SU-DHL-6 (cell line): ENCODE measurements at regions not wholly inside any gene's neighbourhood (a gene's known extent, or its start where the extent isn't known, plus 50 kb on each side); places are given as distances from the start of the nearest gene placed in this dataset.

ENCODE experiments used
- H2AFZ ChIP-seq: fragments of 200-600 bp; sonication (generic); 2 replicates; pipeline ENCODE4 v1.6.1; 2014; ENCODE audit warnings: low read depth, mild to moderate bottlenecking, moderate library complexity, mixed read lengths, antibody characterized with exemption, low read length; ENCODE audit not compliant: severe bottlenecking
- H3F3A ChIP-seq: fragments of 200-600 bp; shearing (Covaris generic); 2 replicates; pipeline ENCODE4 v1.6.0; 2016; ENCODE audit warnings: antibody characterized with exemption, mild to moderate bottlenecking; ENCODE audit not compliant: insufficient read depth
- H3K27ac ChIP-seq: fragments of 200-600 bp; sonication (generic); 2 replicates; pipeline ENCODE4 v1.5.1; 2016; ENCODE audit warnings: low read depth, mild to moderate bottlenecking, low read length, moderate library complexity, mixed read lengths
- H3K27me3 ChIP-seq: fragments of 200-600 bp; sonication (generic), shearing (Covaris generic); 2 replicates; pipeline ENCODE4 v1.6.0; 2014; ENCODE audit warnings: mild to moderate bottlenecking, low read length
- H3K36me3 ChIP-seq: fragments of 200-600 bp; sonication (generic); 2 replicates; pipeline ENCODE4 v1.6.1; 2014; ENCODE audit warnings: mild to moderate bottlenecking, low read length, mixed read lengths
- H3K4me2 ChIP-seq: fragments of 300-600, 200-600 bp; shearing (Covaris generic), sonication (generic); 2 replicates; pipeline ENCODE4 v1.6.0; 2014; ENCODE audit warnings: low read length, low read depth, mild to moderate bottlenecking; ENCODE audit not compliant: poor library complexity, severe bottlenecking
- H3K4me3 ChIP-seq: fragments of 200-600 bp; sonication (generic); 2 replicates; pipeline ENCODE4 v1.5.1; 2014; ENCODE audit warnings: antibody characterized with exemption, low read length, mild to moderate bottlenecking, mixed read lengths; ENCODE audit not compliant: insufficient read depth, poor library complexity, severe bottlenecking
- H3K79me2 ChIP-seq: fragments of 200-600 bp; sonication (generic); 2 replicates; pipeline ENCODE4 v1.6.1; 2014; ENCODE audit warnings: mild to moderate bottlenecking, low read length, moderate library complexity; ENCODE audit not compliant: insufficient read depth
- H3K9ac ChIP-seq: fragments of 200-600 bp; sonication (generic); 2 replicates; pipeline ENCODE4 v1.7.0; 2014; ENCODE audit warnings: mild to moderate bottlenecking, low read length
- H3K9me2 ChIP-seq: fragments of 200-600 bp; sonication (generic); replicated peaks from 2 replicates; pipeline ENCODE4 v1.6.1; 2014; ENCODE audit warnings: low read length; ENCODE audit not compliant: insufficient read depth
- H3K9me3 ChIP-seq: fragments of 200-600 bp; sonication (generic); 2 replicates; pipeline ENCODE4 v1.6.1; 2014; ENCODE audit warnings: low read length, mixed read lengths; ENCODE audit not compliant: insufficient read depth
- H4K20me1 ChIP-seq: fragments of 200-600 bp; sonication (generic); 2 replicates; pipeline ENCODE4 v1.6.1; 2014; ENCODE audit warnings: low read depth, mild to moderate bottlenecking, antibody characterized with exemption, low read length, moderate library complexity, mixed read lengths
- CTCF ChIP-seq: fragments of 200-600 bp; sonication (generic); IDR thresholded peaks from one replicate; pipeline ENCODE4 v1.5.1; 2017; ENCODE audit warnings: antibody characterized with exemption, mild to moderate bottlenecking, low read length, moderate library complexity; ENCODE audit not compliant: insufficient read depth, poor library complexity, severe bottlenecking
- EZH2phosphoT487 ChIP-seq: fragments of 200-600 bp; sonication (generic), shearing (Covaris generic); conservative IDR thresholded peaks from 2 replicates; pipeline ENCODE4 v1.6.1; 2018; ENCODE audit warnings: mild to moderate bottlenecking, antibody characterized with exemption, low read length, moderate library complexity, mixed read lengths

DNA sequence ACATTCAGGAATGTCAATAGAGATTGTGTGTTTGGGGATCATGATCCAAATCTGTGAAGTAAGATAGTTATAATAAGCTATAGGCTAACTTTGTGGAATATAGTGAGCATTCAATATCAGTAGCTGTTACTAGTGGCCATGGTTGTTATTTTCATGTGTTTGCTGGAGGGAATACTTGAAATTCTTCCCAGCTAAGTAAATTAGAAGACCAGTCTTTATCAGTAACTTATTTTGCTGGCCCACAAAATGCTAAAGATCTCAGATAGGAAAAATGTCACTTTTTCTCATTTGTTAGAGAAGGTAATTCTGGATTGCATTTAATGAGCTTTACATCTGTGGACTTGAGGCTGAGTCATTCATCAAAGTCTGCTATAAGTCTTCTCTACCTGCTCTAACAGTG is 156.1 kb upstream of the LRRC7 start:
- H3K36me3 ChIP-seq, result no peaks in the 10 kb centered on the region
- H3K4me3 ChIP-seq, result no peak overlapping the region
- no peak for TF ChIP-seq EZH2phosphoT487
- H3K27ac ChIP-seq, result no peak overlapping the region
- no peak overlapping the region for H3K4me2 ChIP-seq
- H3K9me3 ChIP-seq, result no peaks in the 10 kb centered on the region
- H3K9ac ChIP-seq, result no peak overlapping the region
- no peaks in the 10 kb centered on the region for H4K20me1 ChIP-seq
- H3F3A ChIP-seq, result no peaks in the 10 kb centered on the region
- H3K9me2 ChIP-seq, result no peaks in the 10 kb centered on the region
- no peak overlapping the region for H2AFZ ChIP-seq
- H3K79me2 ChIP-seq, result no peaks in the 10 kb centered on the region
- H3K27me3 ChIP-seq, result no peaks in the 10 kb centered on the region

DNA sequence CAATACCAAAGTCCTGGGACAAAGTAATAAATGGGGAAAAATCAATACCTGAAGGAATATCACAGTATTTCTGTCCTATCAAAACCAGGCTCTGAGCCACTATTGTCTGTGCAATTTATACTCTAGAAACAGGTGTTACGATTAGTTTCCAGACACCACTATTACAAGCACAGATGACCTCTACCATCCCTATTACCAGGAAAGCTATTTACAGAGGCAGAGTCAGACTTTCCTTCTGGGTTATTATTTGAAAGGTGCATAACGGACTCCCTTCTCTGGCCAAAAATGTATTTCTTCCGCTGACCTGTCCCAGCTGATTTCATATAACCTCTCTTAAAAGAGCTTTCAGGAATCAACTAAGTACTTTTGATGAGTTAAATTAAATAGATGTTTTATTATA is 154.6 kb upstream of the LRRC7 start:
- no peak overlapping the region for H3K9ac ChIP-seq
- H3K4me2 ChIP-seq, result no peak overlapping the region
- H3K27ac ChIP-seq, result no peak overlapping the region
- H3K79me2 ChIP-seq, result no peaks in the 10 kb centered on the region
- H3F3A ChIP-seq, result no peaks in the 10 kb centered on the region
- H3K27me3 ChIP-seq, result no peaks in the 10 kb centered on the region
- no peak overlapping the region for H3K4me3 ChIP-seq
- no peaks in the 10 kb centered on the region for H3K36me3 ChIP-seq
- no peak overlapping the region for H2AFZ ChIP-seq
- no peaks in the 10 kb centered on the region for H3K9me2 ChIP-seq
- no peaks in the 10 kb centered on the region for H4K20me1 ChIP-seq
- TF ChIP-seq CTCF, result no peak
- no peak for TF ChIP-seq EZH2phosphoT487
- no peaks in the 10 kb centered on the region for H3K9me3 ChIP-seq

- Histone ChIP-seq H2AFZ (no peak overlapping the region), H3K4me3 (no peak overlapping the region), H3F3A (no peaks in the 10 kb centered on the region), H3K27me3 (no peaks in the 10 kb centered on the region), H3K27ac (no peak overlapping the region), H3K79me2 (no peaks in the 10 kb centered on the region), H3K4me2 (no peak overlapping the region), H3K9ac (no peak overlapping the region), H3K9me3 (no peaks in the 10 kb centered on the region), H4K20me1 (no peaks in the 10 kb centered on the region), H3K36me3 (no peaks in the 10 kb centered on the region), H3K9me2 (no peaks in the 10 kb centered on the region)
- no peak for TF ChIP-seq CTCF
- no peak for TF ChIP-seq EZH2phosphoT487
Observed at GRCh38 chr1:69414574-69414973, 153.1 kb upstream of the LRRC7 start.

- Histone ChIP-seq H3K4me3 (no peak overlapping the region), H3K27me3 (no peaks in the 10 kb centered on the region), H3K27ac (no peak overlapping the region), H3K9ac (no peak overlapping the region), H3K9me2 (no peaks in the 10 kb centered on the region), H3F3A (no peaks in the 10 kb centered on the region), H3K36me3 (no peaks in the 10 kb centered on the region), H2AFZ (no peak overlapping the region), H3K79me2 (no peaks in the 10 kb centered on the region), H3K4me2 (no peak overlapping the region), H3K9me3 (no peaks in the 10 kb centered on the region), H4K20me1 (no peaks in the 10 kb centered on the region)
- no peak for TF ChIP-seq EZH2phosphoT487
- no peak for TF ChIP-seq CTCF
Observed at GRCh38 chr1:69421286-69421685, 146.4 kb upstream of the LRRC7 start.
